Fibroblast of villous mesenchyme (primary cell): ENCODE measurements at regions not wholly inside any gene's neighbourhood (a gene's known extent, or its start where the extent isn't known, plus 50 kb on each side); places are given as distances from the start of the nearest gene placed in this dataset.
"Not testable (repeated sequence)": the region's sequence is repeated elsewhere in the genome, so short reads cannot be mapped to it uniquely, and the experiment has no call there.

Source experiments
- DNase-seq: peaks from one replicate; pipeline ENCODE4 v3.0.0-alpha.2; 2010; ENCODE audit warnings: low read depth
- H3K4me3 ChIP-seq: 2 replicates; pipeline ENCODE4 v1.5.1; 2011; ENCODE audit warnings: low read depth, mild to moderate bottlenecking, low read length
- TF ChIP-seq, protein P1 (sequence below): IDR thresholded peaks from 2 replicates; pipeline ENCODE4 v1.5.1; 2012; ENCODE audit warnings: low read depth, mild to moderate bottlenecking, low read length; ENCODE audit not compliant: insufficient read depth

DNA sequence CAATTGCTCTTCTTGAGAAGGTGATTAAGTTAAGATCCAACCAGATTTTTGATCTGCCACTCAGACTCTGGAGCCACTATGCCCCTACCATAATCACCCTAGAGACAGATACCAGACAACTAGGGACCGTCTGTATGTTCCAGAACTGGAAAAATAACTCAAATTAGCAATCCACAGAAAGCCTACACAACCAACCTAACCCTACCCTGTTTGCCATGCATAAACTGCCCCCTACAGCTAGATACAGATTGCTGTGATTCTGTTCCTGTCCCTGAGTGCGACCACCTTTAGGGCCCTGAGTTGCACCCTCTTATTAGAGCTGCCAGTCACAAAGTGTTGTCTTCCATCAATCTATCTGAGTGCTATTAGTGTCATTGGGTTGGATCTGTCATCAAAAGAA, 929.8 kb upstream of the SLITRK1 start:
- no peak for DNase-seq
- TF ChIP-seq, protein P1, sequence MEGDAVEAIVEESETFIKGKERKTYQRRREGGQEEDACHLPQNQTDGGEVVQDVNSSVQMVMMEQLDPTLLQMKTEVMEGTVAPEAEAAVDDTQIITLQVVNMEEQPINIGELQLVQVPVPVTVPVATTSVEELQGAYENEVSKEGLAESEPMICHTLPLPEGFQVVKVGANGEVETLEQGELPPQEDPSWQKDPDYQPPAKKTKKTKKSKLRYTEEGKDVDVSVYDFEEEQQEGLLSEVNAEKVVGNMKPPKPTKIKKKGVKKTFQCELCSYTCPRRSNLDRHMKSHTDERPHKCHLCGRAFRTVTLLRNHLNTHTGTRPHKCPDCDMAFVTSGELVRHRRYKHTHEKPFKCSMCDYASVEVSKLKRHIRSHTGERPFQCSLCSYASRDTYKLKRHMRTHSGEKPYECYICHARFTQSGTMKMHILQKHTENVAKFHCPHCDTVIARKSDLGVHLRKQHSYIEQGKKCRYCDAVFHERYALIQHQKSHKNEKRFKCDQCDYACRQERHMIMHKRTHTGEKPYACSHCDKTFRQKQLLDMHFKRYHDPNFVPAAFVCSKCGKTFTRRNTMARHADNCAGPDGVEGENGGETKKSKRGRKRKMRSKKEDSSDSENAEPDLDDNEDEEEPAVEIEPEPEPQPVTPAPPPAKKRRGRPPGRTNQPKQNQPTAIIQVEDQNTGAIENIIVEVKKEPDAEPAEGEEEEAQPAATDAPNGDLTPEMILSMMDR: no peak
- no peak overlapping the region for H3K4me3 ChIP-seq

DNA sequence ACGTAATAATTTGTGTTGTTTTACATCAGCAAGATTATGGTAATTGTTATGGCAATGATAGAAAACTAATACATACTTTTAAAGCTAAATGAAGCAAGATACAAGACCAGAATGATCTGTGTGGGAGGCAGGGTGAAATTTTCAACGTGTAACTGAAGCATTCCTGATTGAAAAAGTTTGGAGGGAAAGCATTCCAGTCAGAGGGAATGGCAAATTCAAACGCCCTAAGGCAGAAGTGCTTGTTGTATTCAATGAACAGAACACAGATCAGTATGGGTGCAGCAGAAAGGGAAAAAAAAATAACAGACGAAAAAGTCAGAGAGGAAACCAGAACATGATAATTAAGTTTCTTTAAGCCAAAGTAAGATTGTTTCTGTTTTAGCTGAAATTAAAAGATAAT, 928.5 kb upstream of the SLITRK1 start:
- no peak for DNase-seq
- TF ChIP-seq, protein P1: no peak
- H3K4me3 ChIP-seq: no peak overlapping the region

DNA sequence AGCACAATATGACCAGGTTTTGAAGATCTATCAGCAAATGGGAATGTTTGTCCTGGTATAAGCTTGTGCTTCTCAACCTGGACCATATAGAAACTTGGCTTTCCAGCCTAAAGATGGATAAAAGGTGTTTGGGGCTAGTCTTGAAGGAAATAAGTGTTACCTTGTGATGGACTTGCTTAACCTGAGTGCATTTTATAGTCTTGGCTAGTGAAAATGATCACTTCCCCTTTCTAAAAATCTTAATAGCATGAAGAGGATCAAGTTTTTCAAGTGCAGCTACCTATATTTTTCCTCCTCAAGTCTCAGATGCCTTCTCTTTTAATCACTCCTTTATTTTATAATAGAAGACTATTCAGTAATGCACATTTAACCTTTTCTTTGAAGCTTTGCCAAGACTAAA, 919.8 kb upstream of the SLITRK1 start:
- H3K4me3 ChIP-seq: no peak overlapping the region
- no peak for DNase-seq

DNA sequence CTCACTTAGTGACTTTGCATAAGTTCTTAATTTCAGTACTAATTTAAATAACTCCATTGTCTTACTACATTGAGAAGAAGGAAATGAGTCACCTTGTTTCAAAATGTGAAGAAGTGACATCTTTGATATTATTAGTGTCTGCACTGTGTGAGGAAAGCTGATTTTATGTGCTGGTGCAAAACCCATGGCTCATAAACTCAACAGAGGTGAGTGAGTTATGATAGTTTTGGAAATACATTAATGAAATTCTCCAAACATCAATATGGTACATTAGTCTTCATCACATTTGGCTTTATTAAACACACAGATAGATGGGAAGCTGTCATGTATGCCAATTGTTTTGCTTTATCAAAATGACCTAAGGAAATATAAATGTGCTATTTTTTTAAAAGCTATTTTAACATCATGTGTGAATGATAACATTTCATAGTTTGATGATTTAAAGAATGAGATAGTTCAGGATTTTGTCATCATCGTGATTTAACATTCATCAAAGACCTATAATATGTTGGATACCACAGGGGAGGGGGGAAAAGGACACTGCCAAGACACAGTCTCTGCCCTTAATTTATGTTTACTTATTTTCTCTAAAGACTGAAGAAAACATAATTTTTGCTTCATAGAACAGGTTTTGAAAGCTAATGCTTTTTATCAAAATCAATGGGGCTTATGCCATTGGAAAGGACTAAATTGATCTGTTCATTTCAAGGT, 902.3 kb upstream of the SLITRK1 start:
- DNase-seq: no peak
- TF ChIP-seq, protein P1: no peak
- H3K4me3 ChIP-seq: no peak overlapping the region

More for the DNA sequence above, 919.8 kb upstream of the SLITRK1 start:
- TF ChIP-seq, protein P1: no peak

DNA sequence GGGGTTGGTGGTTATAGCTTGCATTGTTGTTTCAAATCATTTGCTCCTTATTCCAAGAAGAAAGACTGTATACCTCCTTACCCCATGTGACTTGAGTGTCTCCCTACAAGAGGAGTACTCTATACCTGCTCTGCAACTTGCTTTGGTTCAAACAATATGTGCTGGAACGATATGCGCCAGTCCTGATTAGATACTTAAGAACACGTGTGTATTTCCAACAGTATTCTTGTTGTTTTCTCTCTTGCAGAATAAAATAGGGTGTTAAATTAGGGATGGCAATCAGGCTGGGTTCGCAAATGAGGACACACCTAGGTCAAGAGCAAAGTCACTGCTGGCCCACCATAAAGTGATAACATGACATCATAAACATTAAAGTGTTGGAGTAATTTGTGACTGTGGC, 895.0 kb upstream of the SLITRK1 start:
- H3K4me3 ChIP-seq: no peak overlapping the region
- no peak for DNase-seq
- TF ChIP-seq, protein P1: no peak

DNA sequence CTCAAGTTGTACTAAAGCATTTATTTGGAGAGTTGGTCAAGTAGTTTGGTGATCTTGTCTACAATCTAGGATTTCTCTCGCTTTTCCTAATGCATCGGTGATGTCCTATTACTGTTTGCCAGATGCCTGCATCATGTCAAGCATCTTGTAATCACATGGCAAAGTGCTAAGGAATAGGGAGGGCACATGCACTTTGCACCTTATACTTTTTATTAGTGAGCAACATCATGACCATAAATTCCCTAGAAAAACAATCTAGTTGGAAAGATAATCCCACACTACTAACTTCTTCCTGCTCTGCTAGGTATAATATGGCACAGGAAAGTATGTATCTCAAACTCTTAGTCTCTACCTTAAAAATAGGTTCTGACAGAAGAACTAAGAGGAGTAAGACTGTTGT, 894.3 kb upstream of the SLITRK1 start:
- no peak for DNase-seq
- no peak overlapping the region for H3K4me3 ChIP-seq
- TF ChIP-seq, protein P1: no peak

DNA sequence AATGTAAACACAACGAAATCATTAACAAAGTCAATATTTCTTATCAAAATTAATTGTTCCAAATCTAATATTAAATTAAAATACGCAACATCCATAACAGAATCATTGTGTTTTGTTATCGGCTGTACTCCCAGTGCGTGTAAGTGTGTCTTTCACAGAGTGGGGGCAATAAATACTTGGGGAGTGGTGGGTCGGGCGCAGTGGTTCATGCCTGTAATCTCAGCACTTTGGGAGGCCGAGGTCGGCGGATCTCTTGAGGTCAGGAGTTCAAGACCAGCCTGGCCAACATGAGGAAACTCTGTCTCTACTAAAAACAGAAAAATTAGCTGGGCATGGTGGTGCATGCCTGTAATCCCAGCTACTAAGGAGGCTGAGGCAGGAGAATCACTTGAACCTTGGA, 893.6 kb upstream of the SLITRK1 start:
- DNase-seq, H3K4me3 ChIP-seq: not testable (repeated sequence)
